ENCODE measurements at regions not wholly inside any gene's neighbourhood (a gene's known extent, or its start where the extent isn't known, plus 50 kb on each side); places are given as distances from the start of the nearest gene placed in this dataset.

DNA sequence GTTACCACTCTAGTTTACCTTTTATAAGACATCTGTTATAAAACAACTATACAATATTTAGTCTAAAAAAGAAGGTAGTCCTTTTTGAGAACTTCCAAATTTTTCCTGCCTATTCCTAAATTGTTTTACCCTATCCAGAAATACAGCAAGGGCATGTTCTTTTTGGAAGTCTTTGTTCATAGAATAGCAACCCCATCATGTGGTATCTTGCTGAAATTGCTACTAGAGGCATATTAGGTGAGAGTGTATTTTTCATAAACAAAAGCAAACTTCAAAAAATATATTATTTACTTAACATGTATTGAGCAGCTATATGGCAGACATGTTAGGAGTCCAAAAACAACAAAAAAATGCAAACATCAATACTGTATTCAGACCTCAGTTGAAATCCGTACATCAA lies 371.8 kb upstream of the NRSN1 start:
- Histone ChIP-seq H4K20me1 (ENCODE audit: control insufficient read depth, insufficient read depth, insufficient read length) (no peaks in the 10 kb centered on the region), H3K23ac (ENCODE audit: insufficient read length, low read depth, low read length) (no peak overlapping the region), H2BK20ac (ENCODE audit: low read depth, low read length, poor library complexity, severe bottlenecking) (no peak overlapping the region), H3K27ac (ENCODE audit: insufficient read length, low read depth, low read length) (no peak overlapping the region), H4K8ac (replicated peaks; ENCODE audit: insufficient read length, low read depth, low read length) (no peak overlapping the region), H4K91ac (ENCODE audit: insufficient read length, low read depth, low read length) (no peak overlapping the region), H3K4ac (ENCODE audit: low read depth, low read length) (no peak overlapping the region), H2BK12ac (ENCODE audit: insufficient read length, low read depth, low read length) (no peak overlapping the region), H3K9ac (ENCODE audit: extremely low read depth, insufficient read length, low read length) (no peak overlapping the region), H3K9me3 (ENCODE audit: control insufficient read depth, low read depth, low read length) (no peaks in the 10 kb centered on the region), H3K79me2 (ENCODE audit: insufficient read depth, low read length) (no peaks in the 10 kb centered on the region), H3K14ac (ENCODE audit: insufficient read depth, low read length) (no peak overlapping the region), H3K23me2 (ENCODE audit: insufficient read length, low read depth, low read length, poor library complexity, severe bottlenecking) (no peaks in the 10 kb centered on the region), H3K4me2 (ENCODE audit: insufficient read depth, insufficient read length, low read length) (no peak overlapping the region), H4K5ac (ENCODE audit: insufficient read length, low read depth, low read length) (no peak overlapping the region), H3T11ph (ENCODE audit: low read length) (no peak overlapping the region), H3K27me3 (ENCODE audit: insufficient read depth, low read length) (no peaks in the 10 kb centered on the region), H2BK5ac (ENCODE audit: insufficient read length, low read length) (no peak overlapping the region), H2AK5ac (ENCODE audit: insufficient read length, low read length) (no peak overlapping the region), H2BK120ac (ENCODE audit: low read depth, low read length, poor library complexity, severe bottlenecking) (no peak overlapping the region), H3K56ac (ENCODE audit: insufficient read length, low read depth, low read length) (no peak overlapping the region), H2BK15ac (ENCODE audit: low read depth, low read length) (no peak overlapping the region), H2AFZ (ENCODE audit: low read length) (no peak overlapping the region), H3K79me1 (ENCODE audit: insufficient read depth, low read depth, low read length, poor library complexity, severe bottlenecking) (no peaks in the 10 kb centered on the region), H3K18ac (ENCODE audit: insufficient read length, low read depth, low read length) (no peak overlapping the region), H3K4me1 (ENCODE audit: insufficient read depth, low read length) (no peaks in the 10 kb centered on the region)
- DNase-seq, result no peak
- Mint-ChIP-seq H3K36me3 (ENCODE audit: insufficient read depth in 1 of 3, low read depth in 3 of 3) (peaks cover 0 to 7% (median 4%) of the 10 kb centered on the region in 3 experiments; a peak in 4 of 7 replicates), H3K27ac (no peak overlapping the region), H3K4me1 (no peaks in the 10 kb centered on the region), H3K4me3 (no peak overlapping the region), H3K9me3 (peaks cover 6 to 20% of the 10 kb centered on the region in 2 experiments; a peak in 4 of 5 replicates), H3K27me3 (ENCODE audit: low read depth) (no peaks in the 10 kb centered on the region)
- WGBS (ENCODE audit: extremely low coverage, insufficient read length, low lambda C conversion rate), result no CpG with 5 or more reads among the region's 1 CpG
- TF ChIP-seq, protein P1, sequence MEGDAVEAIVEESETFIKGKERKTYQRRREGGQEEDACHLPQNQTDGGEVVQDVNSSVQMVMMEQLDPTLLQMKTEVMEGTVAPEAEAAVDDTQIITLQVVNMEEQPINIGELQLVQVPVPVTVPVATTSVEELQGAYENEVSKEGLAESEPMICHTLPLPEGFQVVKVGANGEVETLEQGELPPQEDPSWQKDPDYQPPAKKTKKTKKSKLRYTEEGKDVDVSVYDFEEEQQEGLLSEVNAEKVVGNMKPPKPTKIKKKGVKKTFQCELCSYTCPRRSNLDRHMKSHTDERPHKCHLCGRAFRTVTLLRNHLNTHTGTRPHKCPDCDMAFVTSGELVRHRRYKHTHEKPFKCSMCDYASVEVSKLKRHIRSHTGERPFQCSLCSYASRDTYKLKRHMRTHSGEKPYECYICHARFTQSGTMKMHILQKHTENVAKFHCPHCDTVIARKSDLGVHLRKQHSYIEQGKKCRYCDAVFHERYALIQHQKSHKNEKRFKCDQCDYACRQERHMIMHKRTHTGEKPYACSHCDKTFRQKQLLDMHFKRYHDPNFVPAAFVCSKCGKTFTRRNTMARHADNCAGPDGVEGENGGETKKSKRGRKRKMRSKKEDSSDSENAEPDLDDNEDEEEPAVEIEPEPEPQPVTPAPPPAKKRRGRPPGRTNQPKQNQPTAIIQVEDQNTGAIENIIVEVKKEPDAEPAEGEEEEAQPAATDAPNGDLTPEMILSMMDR (conservative IDR thresholded peaks at IDR 0.05), result peak; percentile 32; the same call in 2 of the 3 replicates
